ENCODE measurements at regions not wholly inside any gene's neighbourhood (a gene's known extent, or its start where the extent isn't known, plus 50 kb on each side); places are given as distances from the start of the nearest gene placed in this dataset.
"Not testable (repeated sequence)": the region's sequence is repeated elsewhere in the genome, so short reads cannot be mapped to it uniquely, and the experiment has no call there.

DNA sequence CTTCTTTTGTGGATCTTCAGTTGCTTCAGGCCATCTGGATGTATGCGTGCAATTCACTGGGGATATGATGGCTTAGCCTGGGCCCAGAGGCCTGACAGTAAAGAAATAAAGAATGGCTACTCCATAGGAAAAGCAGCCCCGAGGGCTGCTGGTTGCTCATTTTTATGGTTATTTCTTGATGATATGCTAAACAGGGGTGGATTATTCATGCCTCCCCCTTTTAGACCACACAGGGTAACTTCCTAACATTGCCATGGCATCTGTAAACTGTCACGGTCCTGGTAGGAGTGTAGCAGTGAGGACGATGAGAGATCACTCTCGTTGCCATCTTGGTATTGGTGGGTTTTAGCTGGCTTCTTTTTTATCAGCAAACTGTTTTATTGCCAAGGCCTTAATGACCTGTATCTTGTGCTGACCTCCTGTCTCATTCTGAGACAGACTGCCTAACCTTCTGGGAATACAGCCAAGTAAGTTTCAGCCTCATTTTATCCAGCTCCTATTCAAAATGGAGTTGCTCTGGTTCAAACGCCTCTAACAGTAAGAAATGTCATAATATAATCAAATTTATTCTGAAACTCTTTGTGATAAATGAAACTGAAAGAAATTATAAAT is 60.5 kb downstream of the DSEL start:
- no peak for DNase-seq (ENCODE audit: low read depth)

DNA sequence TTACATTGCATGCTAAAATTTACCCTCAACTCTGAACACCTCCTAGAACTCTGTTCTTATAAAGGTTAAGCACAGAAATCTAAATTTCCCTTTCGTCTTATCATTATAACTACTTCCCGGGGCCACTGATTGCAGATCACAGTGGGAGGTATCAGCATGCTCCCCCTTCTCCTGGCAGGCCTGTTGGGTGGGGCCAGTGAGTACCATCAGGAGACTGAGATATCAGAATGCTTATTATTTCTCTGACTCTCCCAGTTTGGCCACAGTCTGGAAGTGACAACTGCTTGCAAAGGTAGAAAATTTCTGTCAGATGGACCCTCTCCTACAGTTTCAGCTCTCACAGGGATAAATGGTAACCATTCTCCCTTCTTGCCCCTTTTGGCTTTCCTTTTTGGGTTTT is 62.6 kb downstream of the DSEL start:
- DNase-seq (ENCODE audit: low read depth): no peak

DNA sequence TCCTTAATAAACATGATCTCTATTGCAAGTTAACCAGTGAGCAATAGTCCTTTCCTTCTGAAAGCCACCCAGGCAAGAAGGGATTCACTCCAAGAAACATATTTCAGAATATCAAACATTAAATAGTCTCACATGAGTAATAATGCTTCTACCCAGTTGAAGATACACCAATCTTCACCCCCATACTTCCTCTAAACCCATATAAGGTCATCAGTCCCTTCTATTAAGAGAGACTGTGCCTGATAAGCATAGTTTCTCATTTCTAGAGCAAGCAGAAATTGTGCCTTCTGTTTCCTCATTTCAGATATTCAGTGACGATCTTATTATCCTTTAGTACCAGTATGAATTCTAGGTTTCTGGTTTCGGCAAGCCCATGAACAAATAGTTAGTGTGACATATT is 64.6 kb downstream of the DSEL start:
- no peak for DNase-seq (ENCODE audit: low read depth)

DNA sequence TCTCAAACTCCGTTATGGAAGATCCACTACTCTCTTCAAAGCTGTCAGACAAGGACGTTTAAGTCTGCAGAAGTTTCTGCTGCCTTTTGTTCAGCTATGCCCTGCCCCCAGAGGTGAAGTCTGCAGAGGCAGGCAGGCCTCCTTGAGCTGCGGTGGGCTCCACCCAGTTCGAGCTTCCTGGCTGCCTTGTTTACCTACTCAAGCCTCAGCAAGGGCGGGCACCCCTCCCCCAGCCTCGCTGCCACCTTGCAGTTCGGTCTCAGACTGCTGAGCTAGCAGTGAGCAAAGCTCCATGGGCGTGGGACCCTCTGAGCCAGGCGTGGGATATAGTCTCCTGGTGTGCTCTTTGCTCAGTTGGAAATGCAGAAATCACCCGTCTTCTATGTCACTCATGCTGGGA is 65.4 kb downstream of the DSEL start:
- DNase-seq (ENCODE audit: low read depth): not testable (repeated sequence)

DNA sequence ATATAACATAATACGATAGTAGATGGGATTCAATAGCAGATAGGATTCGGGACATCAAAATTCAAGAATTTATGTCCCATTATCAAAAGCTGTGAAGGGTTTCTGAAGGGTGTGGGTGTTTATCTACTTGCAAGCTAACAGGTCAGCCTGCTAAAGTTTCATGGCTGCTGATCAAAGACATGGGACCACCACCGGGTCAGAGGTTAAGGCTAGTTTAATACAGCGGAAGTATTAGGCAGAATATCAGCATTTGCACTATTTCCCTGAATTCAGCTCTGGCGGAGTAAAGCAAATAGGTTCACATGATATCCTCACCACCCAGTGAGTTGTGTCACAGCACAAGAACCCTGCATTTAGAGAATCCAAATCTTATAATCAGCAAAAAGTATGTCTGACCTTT is 82.5 kb downstream of the DSEL start:
- DNase-seq (ENCODE audit: low read depth): no peak

DNA sequence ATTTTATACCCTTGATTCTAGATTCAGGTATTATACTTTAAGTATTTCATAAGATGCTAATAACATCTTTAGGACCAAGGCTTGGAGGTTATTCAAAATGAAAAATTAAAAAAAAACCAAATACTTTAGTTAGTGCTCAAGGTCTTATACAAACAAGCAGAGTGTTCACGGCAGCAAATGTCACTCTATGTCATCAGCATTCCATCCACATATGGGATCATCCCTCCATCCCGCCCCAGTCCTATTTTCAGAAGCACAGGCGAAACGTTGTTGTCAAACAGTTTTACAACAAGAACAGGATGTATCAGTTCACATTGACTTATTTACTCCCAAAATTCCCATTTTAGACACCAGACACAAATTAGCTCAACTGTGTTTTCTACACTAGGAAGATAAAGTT is 83.7 kb downstream of the DSEL start:
- no peak for DNase-seq (ENCODE audit: low read depth)

DNA sequence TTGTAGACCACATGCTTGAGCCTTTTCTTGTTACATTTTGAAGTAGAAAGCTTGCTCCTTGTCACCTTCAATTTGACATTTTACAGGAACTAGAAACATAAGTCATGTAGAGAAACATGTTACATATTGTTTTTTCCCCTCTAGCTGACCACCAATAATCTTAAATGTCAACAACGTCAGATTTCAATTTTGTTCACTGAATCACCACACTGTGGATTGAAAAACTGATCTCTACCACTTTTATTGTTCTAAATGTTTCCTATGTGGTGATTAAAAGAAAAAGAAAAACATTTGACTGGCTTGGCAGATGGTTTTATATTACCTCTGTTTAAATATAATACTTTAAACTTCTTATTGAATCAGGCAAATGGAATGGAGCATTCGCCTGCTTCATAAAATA is 87.7 kb downstream of the DSEL start:
- peak; percentile 26 for DNase-seq (ENCODE audit: low read depth)

DNA sequence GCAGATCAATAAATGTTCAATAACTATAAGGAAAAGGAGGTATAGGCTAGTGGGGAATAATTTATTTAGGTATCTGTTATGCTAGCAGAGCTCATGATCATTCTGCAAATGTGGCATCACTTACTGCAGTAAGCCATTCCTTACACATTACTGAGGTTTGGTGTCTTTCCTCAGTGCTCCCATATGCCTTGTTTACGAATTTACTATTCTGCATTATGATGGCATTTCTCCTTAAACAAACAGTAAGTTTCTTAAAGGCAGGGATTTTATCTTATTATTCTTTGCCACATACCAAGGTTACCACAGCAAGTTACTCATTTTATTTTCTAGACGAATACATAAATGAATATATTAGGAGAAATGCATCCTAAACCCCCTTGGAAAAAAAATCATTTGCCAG is 88.4 kb downstream of the DSEL start:
- DNase-seq (ENCODE audit: low read depth): no peak

DNA sequence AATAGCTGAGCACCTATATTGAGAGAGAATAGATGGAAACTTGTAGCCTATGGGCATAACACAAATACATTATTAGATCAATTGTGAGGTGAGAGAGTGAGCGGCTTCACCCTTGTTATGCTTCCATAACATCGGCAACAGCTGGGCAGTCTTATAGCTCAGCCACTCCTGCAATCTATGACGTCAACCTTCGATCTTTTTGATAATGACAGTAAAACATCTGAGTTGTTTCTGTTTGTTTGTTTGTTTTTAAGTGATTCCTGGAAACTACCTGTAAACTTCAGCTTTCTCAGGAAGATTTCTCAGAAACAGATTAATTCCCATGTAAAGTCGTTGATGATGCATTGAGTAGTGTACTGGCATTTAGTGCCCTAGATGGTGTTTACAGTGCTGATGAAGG is 90.0 kb downstream of the DSEL start:
- no peak for DNase-seq (ENCODE audit: low read depth)

DNA sequence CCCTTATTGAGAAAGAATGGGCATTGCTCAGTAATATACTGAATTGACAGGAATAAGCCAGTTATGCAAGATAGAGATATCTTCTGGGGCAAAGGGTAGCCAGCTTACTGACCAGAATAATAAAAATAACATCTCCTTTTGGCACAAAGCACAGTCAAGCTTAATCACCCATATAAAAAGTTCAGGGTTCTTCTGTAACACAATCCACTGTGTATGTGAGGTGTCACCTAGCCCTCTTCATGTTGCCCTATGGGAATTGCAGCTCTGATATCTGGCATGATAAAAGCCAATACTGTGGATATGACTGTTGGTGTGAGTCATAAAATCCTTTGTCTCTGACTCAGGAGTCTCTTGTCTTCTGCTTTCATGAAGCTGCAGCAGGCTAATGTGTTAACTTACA is 90.8 kb downstream of the DSEL start:
- DNase-seq (ENCODE audit: low read depth): peak; percentile 70

DNA sequence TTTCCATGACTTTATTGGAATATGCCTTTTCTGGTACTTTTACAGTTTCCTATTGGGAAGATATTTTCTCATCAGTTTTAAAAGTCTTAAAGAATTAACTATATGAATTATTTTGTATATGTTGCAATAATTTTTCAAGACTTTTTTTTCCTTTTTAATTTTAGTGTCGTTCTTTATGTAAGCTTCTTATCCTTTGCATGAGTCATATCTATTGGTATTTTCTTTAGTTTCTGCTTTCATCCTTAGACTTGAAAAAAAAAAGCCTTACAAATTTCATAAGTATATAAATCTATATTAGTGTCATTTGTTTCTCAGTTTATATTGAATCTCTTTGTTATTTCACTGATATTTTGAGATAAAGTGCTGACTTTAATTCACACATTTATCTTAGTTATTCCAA is 94.9 kb downstream of the DSEL start:
- DNase-seq (ENCODE audit: low read depth): no peak

DNA sequence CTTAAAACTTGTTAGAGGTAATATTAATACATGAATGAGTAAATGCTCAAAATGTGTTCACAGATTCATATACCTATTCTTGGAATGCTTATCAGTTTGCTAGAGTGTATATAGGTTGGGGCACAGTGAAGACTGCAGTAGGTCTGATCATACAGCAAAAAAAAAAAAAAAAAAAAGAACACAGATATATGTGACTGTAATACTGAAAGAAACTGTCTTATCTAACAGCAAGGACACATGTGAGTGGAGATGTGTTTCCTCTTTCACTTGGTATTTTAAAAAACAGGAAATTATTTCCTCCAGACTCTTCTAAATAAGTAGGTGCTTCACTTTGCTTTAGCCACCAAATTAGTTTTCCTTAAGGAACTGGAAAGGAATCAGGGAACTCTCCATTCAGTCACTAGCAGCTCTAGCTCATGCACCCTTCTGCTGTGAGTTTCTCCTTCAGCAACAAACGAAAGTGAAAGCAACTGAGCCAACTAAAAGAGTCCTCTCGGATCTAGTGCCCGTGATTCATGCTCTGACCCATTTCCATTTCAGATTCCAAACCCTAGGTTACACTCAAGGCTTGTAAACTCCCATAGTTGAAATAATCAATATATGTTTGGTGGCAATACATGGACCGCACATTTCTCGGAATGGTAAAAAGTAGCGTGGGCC is 98.5 kb downstream of the DSEL start:
- peak; percentile 73 for DNase-seq (ENCODE audit: low read depth)

DNA sequence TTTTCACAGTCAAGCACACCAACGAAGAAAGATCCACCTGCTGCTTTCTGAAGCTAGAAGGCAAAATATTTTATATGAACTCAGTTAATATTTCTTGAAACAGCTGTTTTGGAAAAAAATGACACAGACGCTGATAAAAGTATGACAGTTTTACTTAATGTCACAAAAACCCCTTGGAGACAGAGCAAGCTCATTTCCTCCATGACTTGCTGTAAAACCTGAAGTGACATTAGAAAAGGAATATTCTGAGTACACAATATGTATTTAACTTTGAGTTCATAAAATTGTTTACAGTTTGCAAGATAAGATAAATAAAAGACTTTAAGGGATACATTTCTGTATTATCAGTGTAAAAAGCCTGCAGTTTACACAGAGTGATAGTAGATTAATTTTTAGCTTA is 105.4 kb downstream of the DSEL start:
- no peak for DNase-seq (ENCODE audit: low read depth)

DNA sequence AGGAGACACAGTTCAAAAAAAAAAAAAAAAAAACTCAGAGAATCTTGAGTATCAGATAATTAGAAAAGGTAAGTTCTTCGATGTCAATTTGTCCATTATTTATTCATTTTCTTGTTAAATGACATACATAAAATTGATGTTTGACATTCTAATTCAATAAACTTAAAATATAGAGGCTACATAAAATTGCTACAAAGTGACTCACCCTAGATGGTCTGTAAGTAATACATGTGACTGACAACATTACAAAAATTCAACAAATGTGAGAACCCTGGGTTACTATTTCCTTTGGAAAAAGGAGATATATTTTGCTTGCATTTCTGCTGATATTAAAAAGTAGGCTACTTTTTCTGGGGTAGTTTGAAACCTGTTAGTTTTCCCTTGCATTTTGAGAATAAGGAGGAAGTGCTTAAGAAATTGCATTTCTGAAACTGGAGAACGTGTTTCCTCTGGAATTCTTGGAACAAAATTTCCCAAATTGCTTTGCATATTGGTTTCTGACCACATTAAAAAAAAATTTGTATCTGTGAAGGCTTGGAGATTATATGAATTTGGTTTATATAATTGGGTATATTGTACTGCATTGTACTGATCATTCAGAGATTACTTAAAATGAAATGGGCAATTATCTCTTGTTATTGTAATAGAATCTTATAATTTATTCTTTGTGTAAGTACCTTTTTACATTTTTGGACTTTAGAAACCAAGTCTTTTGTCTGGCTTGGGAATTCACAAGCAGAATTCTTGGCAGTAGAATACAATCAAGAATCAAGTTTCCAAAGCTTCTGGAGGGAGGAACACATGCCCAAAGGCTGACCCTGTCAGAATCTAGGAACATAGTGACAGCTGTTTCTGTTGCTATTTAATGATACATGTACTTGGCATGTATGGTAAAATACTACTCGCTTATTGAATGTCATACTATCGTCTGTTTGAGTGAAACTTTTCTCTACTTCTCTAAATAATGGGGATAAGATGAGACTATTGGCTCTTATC is 106.1 kb downstream of the DSEL start:
- DNase-seq (ENCODE audit: low read depth): peak; percentile 62

DNA sequence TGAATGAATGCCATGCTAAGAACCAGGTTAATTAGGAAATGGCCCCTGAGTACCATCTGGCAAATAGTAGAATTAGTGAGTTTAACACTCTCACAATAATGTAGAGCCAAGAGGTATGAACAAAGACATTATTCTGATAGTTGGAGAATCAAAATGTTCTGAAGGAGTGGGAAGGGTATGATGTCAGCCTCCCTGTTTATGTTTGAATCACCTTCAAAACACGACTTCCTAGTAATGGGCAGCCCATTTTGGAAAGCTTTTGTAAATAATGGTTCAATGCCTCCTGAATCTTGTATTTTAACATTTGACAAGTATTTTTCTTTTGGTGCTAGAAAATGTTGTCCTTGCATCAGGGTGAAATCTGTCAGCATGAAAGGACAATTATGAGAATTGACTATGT is 108.3 kb downstream of the DSEL start:
- no peak for DNase-seq (ENCODE audit: low read depth)

DNA sequence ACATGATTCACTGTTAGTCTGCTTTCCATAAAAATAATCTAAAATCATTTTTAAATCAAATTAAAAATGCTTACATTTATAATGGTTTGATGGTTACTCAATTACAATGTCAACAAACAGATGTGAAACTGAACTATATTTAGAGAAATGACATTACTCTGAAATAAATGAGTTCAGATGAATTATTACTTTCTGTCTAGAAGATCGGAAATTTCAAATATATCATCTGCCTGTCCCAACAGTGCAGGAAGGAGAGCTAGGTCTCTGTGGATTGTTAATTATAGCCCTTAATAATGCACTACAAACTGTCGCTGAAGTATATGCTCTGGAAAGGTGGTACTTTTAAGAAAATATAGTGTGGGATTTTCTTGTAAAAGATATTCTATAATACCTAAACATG is 109.8 kb downstream of the DSEL start:
- no peak for DNase-seq (ENCODE audit: low read depth)

DNA sequence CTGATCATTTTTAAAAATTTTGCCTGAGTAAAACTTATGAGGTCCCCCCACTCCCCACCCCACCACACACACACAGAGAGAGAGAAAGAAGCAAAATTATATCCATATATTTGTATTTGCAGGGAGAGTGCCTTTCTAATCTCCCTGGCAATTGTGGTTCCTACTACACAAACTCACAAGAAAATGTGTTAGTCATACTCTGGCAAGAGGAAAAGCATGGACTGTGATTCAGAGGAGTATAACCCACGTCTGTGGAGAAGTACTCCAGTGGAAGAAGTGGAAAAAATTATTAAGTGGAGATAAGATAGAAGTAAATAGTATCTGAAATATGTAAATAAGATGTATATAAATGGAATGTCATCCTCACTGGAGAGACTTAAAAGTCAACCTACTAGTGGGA is 114.0 kb downstream of the DSEL start:
- DNase-seq (ENCODE audit: low read depth): peak; percentile 32

DNA sequence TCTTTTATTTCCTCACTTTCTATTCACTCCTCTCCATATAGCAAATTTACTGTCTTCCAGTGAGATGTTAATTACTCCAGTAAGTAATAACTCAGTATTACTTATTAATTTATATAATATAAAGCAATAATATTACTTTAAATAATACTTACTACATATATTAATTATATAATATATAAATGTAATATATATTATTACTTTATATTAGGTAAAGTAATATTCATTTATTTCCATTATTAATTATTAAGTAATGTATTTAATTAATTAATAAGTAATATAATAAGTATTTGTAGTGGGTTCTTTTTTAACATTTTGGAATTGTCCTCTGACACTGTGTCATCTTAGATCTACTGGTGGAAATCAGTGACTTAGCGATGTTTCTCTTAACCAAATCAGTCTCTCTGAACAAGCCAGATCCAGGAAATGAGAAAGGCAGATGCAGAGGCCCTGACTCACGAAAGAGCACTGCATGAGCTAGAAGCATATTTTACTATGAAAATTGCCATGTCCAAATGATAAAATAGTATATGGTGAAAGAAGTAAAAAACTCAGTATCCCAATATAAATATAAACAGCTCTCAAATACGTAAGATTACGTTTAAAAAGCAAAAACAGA is 115.9 kb downstream of the DSEL start:
- DNase-seq (ENCODE audit: low read depth): no peak

DNA sequence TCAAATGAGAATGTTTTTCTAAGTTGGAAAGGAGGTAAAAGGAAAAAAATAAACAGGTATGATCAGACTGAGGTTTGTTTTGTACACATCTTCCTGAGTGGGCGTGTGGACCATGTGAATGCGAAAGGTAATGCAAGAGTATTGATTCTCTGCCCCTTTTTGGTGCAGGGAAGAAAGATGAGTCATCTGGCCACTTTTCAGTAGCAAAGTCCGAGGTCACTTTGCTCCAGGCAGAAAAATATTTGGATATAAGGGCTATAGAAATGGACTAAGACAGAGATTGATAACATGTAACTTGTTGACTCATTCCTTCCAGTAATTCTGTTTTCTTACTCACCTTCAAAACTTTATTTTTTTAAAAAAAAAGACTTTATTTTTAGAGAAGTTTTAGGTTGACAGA is 130.5 kb downstream of the DSEL start:
- no peak for DNase-seq (ENCODE audit: low read depth)

DNA sequence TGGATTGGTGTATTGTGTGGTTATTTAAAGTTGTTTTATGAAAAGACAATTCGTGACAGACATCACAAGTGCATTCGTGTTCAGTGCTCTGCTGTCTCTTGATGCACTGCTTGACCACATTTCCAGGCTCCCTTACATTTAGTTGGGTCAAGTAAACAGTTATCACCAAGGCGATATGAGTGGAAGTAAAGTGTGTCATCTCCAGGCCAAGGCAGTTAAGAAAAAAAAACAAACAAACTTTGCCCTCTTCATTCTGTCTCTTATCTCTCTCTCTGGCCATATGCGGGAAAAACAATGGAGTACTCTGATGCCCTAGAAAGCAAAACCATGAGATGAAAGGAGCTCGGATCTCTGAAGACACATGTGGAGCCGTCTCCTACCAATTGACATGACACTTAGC is 131.1 kb downstream of the DSEL start:
- no peak for DNase-seq (ENCODE audit: low read depth)

DNA sequence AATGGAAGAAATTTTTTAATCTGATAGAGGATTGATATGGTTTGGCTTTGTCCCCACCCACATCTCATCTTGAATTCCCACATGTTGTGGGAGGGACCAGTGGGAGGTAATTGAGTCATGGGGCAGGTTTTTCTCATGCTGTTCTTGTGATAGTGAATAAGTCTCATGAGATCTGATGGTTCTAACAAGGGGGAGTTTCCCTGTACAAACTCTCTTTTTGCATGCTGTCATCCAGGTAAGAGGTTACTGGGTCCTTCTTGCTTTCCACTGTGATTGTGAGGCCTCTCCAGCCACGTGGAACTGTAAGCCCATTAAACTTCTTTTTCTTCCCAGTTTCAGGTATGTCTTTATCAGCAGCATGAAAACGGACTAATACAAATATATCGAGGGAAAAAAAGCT is 132.5 kb downstream of the DSEL start:
- DNase-seq (ENCODE audit: low read depth): not testable (repeated sequence)

DNA sequence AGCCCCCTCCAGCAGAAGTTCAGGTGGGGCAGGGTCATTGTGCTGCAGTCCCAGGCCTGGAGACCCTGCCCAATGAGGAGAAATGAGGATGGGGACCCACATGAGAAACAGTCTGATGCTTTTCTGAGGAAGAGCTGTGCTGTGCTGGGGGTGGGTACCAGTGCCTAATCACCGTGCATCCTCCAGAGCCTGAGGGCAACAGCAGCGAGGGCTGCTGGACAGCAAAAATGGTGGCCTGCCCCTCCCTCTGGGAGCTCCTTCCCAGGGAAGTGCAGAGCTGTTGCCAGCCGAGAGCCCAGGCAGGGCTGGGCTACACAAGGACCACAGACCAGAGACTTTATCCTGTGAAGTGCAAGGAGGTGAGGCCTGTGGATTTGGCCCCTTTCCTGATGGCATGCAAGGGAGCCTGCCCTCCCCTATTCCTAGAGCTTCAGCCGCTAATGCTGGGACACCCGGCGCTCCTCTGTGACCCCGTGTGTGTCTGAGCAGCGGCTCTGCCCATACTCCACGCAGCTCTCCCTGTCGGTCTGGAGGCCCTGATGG is 134.8 kb downstream of the DSEL start:
- no peak for DNase-seq (ENCODE audit: low read depth)
